ENCODE measurements at regions not wholly inside any gene's neighbourhood (a gene's known extent, or its start where the extent isn't known, plus 50 kb on each side); places are given as distances from the start of the nearest gene placed in this dataset.

GRCh38 chr4:80139671-80140070, 57.6 kb upstream of the PRDM8 start:
- TF ChIP-seq CHD4 (IDR thresholded peaks at IDR 0.05; ENCODE audit: borderline replicate concordance), result no peak
- no peak for TF ChIP-seq ELK1 (IDR thresholded peaks at IDR 0.05; ENCODE audit: low read depth, low read length)
- FAIRE-seq, result no peak
- no peak overlapping the region for H3K27ac ChIP-seq
- POLR2A ChIA-PET, result no interaction called here
- no peak overlapping the region for H3K4me3 ChIP-seq
- no peak for ATAC-seq
- no peak overlapping the region for H3K4me2 ChIP-seq
- CTCF ChIA-PET, result interaction anchor here (0.8 kb wide), 1 partner anchor 45 kb away, joined by 3 read pairs; no protein-coding TSS in a partner anchor
- WGBS (ENCODE audit: missing lambda C conversion rate), result 61% methylated on average over 3 of the region's 3 CpGs
- DNase-seq (ENCODE audit: low read depth in 1 of 2, low spot score in 1 of 2), result no peak
- no peaks in the 10 kb centered on the region for H3K4me1 ChIP-seq
- no peaks in the 10 kb centered on the region for H3K9me3 ChIP-seq

- no peak for TF ChIP-seq SREBF2 (IDR thresholded peaks at IDR 0.05)
- TF ChIP-seq HEYL (CRISPR knock-in tag; IDR thresholded peaks at IDR 0.05), result no peak
- no peak for TF ChIP-seq HMGXB4 (CRISPR knock-in tag; IDR thresholded peaks at IDR 0.05; ENCODE audit: borderline replicate concordance)
- no peak for TF ChIP-seq ATOH8 (CRISPR knock-in tag; IDR thresholded peaks at IDR 0.05; ENCODE audit: low read depth)
- TF ChIP-seq MAX (IDR thresholded peaks at IDR 0.05), result no peak
- TF ChIP-seq NFE2L2 (conservative IDR thresholded peaks at IDR 0.05; ENCODE audit: low read length), result no peak
- no peak for TF ChIP-seq NPAS2 (CRISPR knock-in tag; IDR thresholded peaks at IDR 0.05; ENCODE audit: borderline replicate concordance)
- no peak for TF ChIP-seq PBX3 (IDR thresholded peaks at IDR 0.05)
- TF ChIP-seq TP53 (CRISPR knock-in tag; IDR thresholded peaks at IDR 0.05), result no peak
- no peak for TF ChIP-seq E2F6 (IDR thresholded peaks at IDR 0.05; ENCODE audit: borderline replicate concordance, low read depth)
- no peak for TF ChIP-seq RNF2 (IDR thresholded peaks at IDR 0.05; ENCODE audit: borderline replicate concordance, low read depth)
- no peak for TF ChIP-seq RFX5 (IDR thresholded peaks at IDR 0.05)
- no peak for TF ChIP-seq EHF (CRISPR knock-in tag; IDR thresholded peaks at IDR 0.05)
- TF ChIP-seq CEBPB (IDR thresholded peaks at IDR 0.05), result no peak
- TF ChIP-seq MAZ (IDR thresholded peaks at IDR 0.05; ENCODE audit: borderline replicate concordance, low read depth, low read length), result no peak
- no peak for TF ChIP-seq PHF8 (IDR thresholded peaks at IDR 0.05; ENCODE audit: borderline replicate concordance, low read depth)
- TF ChIP-seq FOSL2 (IDR thresholded peaks at IDR 0.05), result no peak
- TF ChIP-seq FOSL2 (CRISPR knock-in tag; IDR thresholded peaks at IDR 0.05), result no peak
- Histone ChIP-seq H3K4me2 (no peak overlapping the region), H3K27ac (no peak overlapping the region), H3K4me3 (no peak overlapping the region), H3K9me3 (no peaks in the 10 kb centered on the region), H3K4me1 (no peaks in the 10 kb centered on the region)
- no peak for DNase-seq (ENCODE audit: low read depth in 1 of 2, low spot score in 1 of 2)
- ChIA-PET POLR2A (no interaction called here), CTCF (no interaction called here)
- FAIRE-seq, result no peak
- no peak for ATAC-seq
- 83% methylated on average over 2 of the region's 2 CpGs for WGBS (ENCODE audit: missing lambda C conversion rate)
These were observed 58.5 kb upstream of the PRDM8 start for GRCh38 chr4:80138551-80139538.

Data from A549 (cell line).